Transverse colon (tissue), 4 donors: ENCODE measurements at regions not wholly inside any gene's neighbourhood (a gene's known extent, or its start where the extent isn't known, plus 50 kb on each side); places are given as distances from the start of the nearest gene placed in this dataset.

Source experiments
- DNase-seq: peaks from one replicate; pipeline ENCODE4 v3.0.0-alpha.2; 2019
- H3K27ac ChIP-seq, 4 donors: fragments of 200-600 bp; sonication (generic); 2 replicates each; pipeline ENCODE4 v1.5.1; 2016 to 2018; ENCODE audit warnings: inconsistent platforms in 4 of 4
- H3K27me3 ChIP-seq: fragments of 200-600 bp; sonication (generic); 2 replicates; pipeline ENCODE4 v1.5.1; 2017; ENCODE audit warnings: inconsistent platforms
- H3K36me3 ChIP-seq, 4 donors: fragments of 200-600 bp; sonication (generic); 2 replicates each; pipeline ENCODE4 v1.5.1; 2017 to 2019; ENCODE audit warnings: inconsistent platforms in 4 of 4
- H3K4me1 ChIP-seq, 4 donors: fragments of 200-600 bp; sonication (generic); 2 replicates each; pipeline ENCODE4 v1.5.1; 2017 to 2020; ENCODE audit warnings: inconsistent platforms in 4 of 4
- H3K4me3 ChIP-seq, 4 donors: fragments of 200-600 bp; sonication (generic); 1 replicate in 1 of 4; 2 replicates in 3 of 4; pipeline versions ENCODE4 v1.5.1 to v1.6.1; 2017 to 2019; ENCODE audit warnings: inconsistent platforms in 4 of 4
- H3K9me3 ChIP-seq, 2 donors: fragments of 200-600 bp; sonication (generic); 2 replicates each; pipeline ENCODE4 v1.5.1; 2017 to 2019; ENCODE audit warnings: inconsistent platforms in 2 of 2
- CTCF ChIP-seq, 5 experiments: fragments of 200-600 bp in 3 of 5; fragments of 450-650 bp in 2 of 5; sonication (generic) in 3 of 5; IDR thresholded peaks; 1 replicate in 2 of 5; 2 replicates in 3 of 5; pipeline ENCODE4 v1.5.1; 2016 to 2017; ENCODE audit warnings: antibody characterized with exemption in 5 of 5, inconsistent platforms in 3 of 5, mild to moderate bottlenecking in 2 of 5, moderate library complexity in 1 of 5
- EP300 ChIP-seq: sonication (generic); formaldehyde crosslinking; IDR thresholded peaks from one replicate; pipeline ENCODE4 v1.6.1; 2017; ENCODE audit warnings: antibody characterized with exemption, low read depth
- POLR2A ChIP-seq: fragments of 450-650 bp; IDR thresholded peaks from one replicate; pipeline ENCODE4 v1.6.1; 2016; ENCODE audit warnings: antibody characterized with exemption, mild to moderate bottlenecking, moderate library complexity
- POLR2AphosphoS5 ChIP-seq, 3 donors: sonication (generic); formaldehyde crosslinking; IDR thresholded peaks; one replicate each; pipeline ENCODE4 v1.6.1; 2016; ENCODE audit warnings: antibody characterized with exemption in 3 of 3
- WGBS, 2 donors: methylation state at CpG; one replicate each; pipeline ENCODE4 v1.1.5; 2018; ENCODE audit warnings: low coverage in 1 of 2; 5-methylcytosine and 5-hydroxymethylcytosine counted together
- in situ Hi-C, 4 donors: fragments of 200-750 bp; cut with MboI; loops; one replicate each; pipeline versions ENCODE4 v1.15.0 to v1.15.1; 2017; ENCODE audit warnings: low sequenced_read_pairs in 3 of 4, low pct_ligation_motif_present in 1 of 4, low pct_unique_long_range_greater_than_20kb in 1 of 4
- intact Hi-C: fragments of 100-400 bp; cut with DNase I; formaldehyde crosslinking; loops from one replicate; pipeline ENCODE4 v1.15.1; 2023; ENCODE audit warnings: low total_unique reads

- H3K36me3 ChIP-seq, result no peaks in the 10 kb centered on the region
- in situ Hi-C loops (loop anchor here in 1 of 4 donors (25.0 kb wide), 1 partner anchor 108 kb away; no protein-coding TSS in a partner anchor), intact Hi-C loops (loop anchor here (2.0 kb wide), 1 partner anchor 60 kb away; no protein-coding TSS in a partner anchor)
- no peaks in the 10 kb centered on the region for H3K27me3 ChIP-seq
- no peak overlapping the region for H3K4me3 ChIP-seq
- no peaks in the 10 kb centered on the region for H3K4me1 ChIP-seq
- WGBS, 2 donors, result 92 to 100% methylated on average over 2 of the region's 2 CpGs
- no peak for DNase-seq
- TF ChIP-seq EP300 (no peak), POLR2A (no peak)
- no peaks in the 10 kb centered on the region for H3K9me3 ChIP-seq
- H3K27ac ChIP-seq, result no peak overlapping the region
Observed at GRCh38 chr7:67870396-67870795, 873.8 kb downstream of the TYW1 start.

GRCh38 chr7:67875558-67875957 is 878.9 kb downstream of the TYW1 start:
- H3K27ac ChIP-seq, result no peak overlapping the region
- no peak overlapping the region for H3K4me3 ChIP-seq
- peaks cover 0 to 6% of the 10 kb centered on the region in 2 donors for H3K9me3 ChIP-seq
- TF ChIP-seq CTCF (IDR thresholded peaks at IDR 0.05) (no peak), POLR2A (no peak), POLR2AphosphoS5 (IDR thresholded peaks at IDR 0.05) (no peak), EP300 (no peak)
- H3K36me3 ChIP-seq, result no peaks in the 10 kb centered on the region
- in situ Hi-C loops (no loop called here), intact Hi-C loops (no loop called here)
- H3K27me3 ChIP-seq, result no peaks in the 10 kb centered on the region
- H3K4me1 ChIP-seq, result no peaks in the 10 kb centered on the region
- DNase-seq, result no peak
- 63 to 73% methylated on average over 3 to 4 of the region's 4 CpGs for WGBS, 2 donors

- Histone ChIP-seq H3K4me3 (no peak overlapping the region), H3K9me3 (peaks cover 0 to 6% of the 10 kb centered on the region in 2 donors), H3K4me1 (no peaks in the 10 kb centered on the region), H3K27me3 (no peaks in the 10 kb centered on the region), H3K36me3 (no peaks in the 10 kb centered on the region), H3K27ac (no peak overlapping the region)
- WGBS, 2 donors, result 86 to 91% methylated on average over 7 to 8 of the region's 8 CpGs
- in situ Hi-C loops, result no loop called here
- intact Hi-C loops, result no loop called here
- DNase-seq, result no peak
- no peak for TF ChIP-seq EP300
- TF ChIP-seq POLR2A, result no peak
- TF ChIP-seq CTCF (IDR thresholded peaks at IDR 0.05), result no peak
- TF ChIP-seq POLR2AphosphoS5 (IDR thresholded peaks at IDR 0.05), result no peak
Observed at GRCh38 chr7:67878808-67879207, 882.2 kb downstream of the TYW1 start.

- intact Hi-C loops, result no loop called here
- peaks cover 0 to 3% of the 10 kb centered on the region in 2 donors for H3K9me3 ChIP-seq
- H3K36me3 ChIP-seq, result no peaks in the 10 kb centered on the region
- no peak for DNase-seq
- no peak overlapping the region for H3K27ac ChIP-seq
- no peaks in the 10 kb centered on the region for H3K4me1 ChIP-seq
- TF ChIP-seq POLR2A (no peak), POLR2AphosphoS5 (IDR thresholded peaks at IDR 0.05) (no peak), EP300 (no peak), CTCF (IDR thresholded peaks at IDR 0.05) (no peak)
- H3K4me3 ChIP-seq, result no peak overlapping the region
- WGBS, 2 donors, result 83% methylated on average over 1 of the region's 1 CpG; no CpG with 5 or more reads in 1 of the 2 donors
- no peaks in the 10 kb centered on the region for H3K27me3 ChIP-seq
- in situ Hi-C loops, result no loop called here
Observed at GRCh38 chr7:67882843-67883242, 886.2 kb downstream of the TYW1 start.

GRCh38 chr7:67890316-67890715 is 893.7 kb downstream of the TYW1 start:
- no peaks in the 10 kb centered on the region for H3K4me1 ChIP-seq
- no peak for TF ChIP-seq POLR2A
- intact Hi-C loops, result no loop called here
- no peak overlapping the region for H3K27ac ChIP-seq
- no peaks in the 10 kb centered on the region for H3K36me3 ChIP-seq
- DNase-seq, result no peak
- peaks cover 0 to 3% of the 10 kb centered on the region in 2 donors for H3K9me3 ChIP-seq
- in situ Hi-C loops, result no loop called here
- H3K27me3 ChIP-seq, result no peaks in the 10 kb centered on the region
- WGBS, 2 donors, result 62% methylated on average over 11 of the region's 12 CpGs; no CpG with 5 or more reads in 1 of the 2 donors
- H3K4me3 ChIP-seq, result no peak overlapping the region
